WI38 (cell line): ENCODE measurements at regions not wholly inside any gene's neighbourhood (a gene's known extent, or its start where the extent isn't known, plus 50 kb on each side); places are given as distances from the start of the nearest gene placed in this dataset.

Experiments
- H3K4me3 ChIP-seq: 2 replicates; pipeline ENCODE4 v1.5.1; 2011; ENCODE audit warnings: low read depth, mild to moderate bottlenecking, control low read depth, low read length
- TF ChIP-seq, protein P1 (sequence below): IDR thresholded peaks from 2 replicates; pipeline ENCODE4 v1.5.1; 2012; ENCODE audit warnings: low read depth, mild to moderate bottlenecking, control low read depth, low read length

DNA sequence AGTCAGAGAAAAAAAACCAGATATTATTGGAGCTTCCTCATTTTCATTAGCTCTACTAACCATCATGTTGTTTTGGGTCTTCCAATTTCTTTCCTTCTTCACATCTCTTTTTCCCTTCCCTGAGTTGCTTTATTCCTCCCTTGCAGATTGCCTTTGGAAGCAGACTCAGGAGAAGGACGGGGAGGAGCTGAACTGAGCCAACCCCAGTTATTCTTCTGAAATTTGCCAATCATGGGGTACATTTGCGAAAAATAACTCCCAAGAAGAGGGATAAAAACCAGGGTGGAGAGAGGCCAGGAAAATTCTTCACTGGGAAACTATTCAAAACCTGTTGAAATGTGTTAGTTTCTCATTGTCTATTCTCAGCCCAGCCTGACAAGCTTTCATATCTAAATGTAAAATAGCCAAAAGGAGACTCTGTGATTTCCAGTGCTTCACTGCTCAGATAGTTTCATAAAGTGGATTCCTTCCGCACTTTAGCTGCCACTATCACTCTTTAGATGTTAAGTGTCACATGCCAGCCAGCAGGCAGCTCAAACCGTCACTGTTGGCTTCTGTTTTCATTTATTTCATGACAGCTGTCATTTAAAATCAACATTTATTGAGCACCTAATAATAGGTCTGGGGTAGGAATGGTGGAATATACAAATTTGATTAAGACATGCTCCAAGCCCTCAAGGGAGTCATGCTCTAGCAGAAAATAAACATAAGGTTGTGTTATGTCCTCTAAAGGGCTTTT is 204.5 kb downstream of the SREK1 start:
- TF ChIP-seq, protein P1, sequence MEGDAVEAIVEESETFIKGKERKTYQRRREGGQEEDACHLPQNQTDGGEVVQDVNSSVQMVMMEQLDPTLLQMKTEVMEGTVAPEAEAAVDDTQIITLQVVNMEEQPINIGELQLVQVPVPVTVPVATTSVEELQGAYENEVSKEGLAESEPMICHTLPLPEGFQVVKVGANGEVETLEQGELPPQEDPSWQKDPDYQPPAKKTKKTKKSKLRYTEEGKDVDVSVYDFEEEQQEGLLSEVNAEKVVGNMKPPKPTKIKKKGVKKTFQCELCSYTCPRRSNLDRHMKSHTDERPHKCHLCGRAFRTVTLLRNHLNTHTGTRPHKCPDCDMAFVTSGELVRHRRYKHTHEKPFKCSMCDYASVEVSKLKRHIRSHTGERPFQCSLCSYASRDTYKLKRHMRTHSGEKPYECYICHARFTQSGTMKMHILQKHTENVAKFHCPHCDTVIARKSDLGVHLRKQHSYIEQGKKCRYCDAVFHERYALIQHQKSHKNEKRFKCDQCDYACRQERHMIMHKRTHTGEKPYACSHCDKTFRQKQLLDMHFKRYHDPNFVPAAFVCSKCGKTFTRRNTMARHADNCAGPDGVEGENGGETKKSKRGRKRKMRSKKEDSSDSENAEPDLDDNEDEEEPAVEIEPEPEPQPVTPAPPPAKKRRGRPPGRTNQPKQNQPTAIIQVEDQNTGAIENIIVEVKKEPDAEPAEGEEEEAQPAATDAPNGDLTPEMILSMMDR = no peak
- no peak overlapping the region for H3K4me3 ChIP-seq

DNA sequence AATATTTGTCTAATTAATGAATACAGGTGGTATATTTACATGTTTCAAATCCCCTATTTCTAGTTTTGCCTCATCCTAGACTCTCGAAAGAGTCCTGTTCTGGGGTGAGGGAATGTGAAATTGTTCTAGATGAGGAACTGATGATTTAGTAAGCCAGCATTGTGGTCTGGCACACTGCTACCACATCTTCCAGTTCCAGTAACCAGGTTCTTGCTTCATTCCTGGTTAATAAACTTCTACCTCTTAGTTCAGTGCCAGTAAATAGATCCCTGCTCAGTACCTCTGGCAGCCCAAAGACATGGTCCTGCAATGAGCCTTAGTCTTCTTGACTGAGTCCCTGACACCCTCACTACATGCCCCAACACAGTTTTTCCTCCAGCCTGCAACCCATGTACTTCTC is 207.7 kb downstream of the SREK1 start:
- TF ChIP-seq, protein P1 = no peak
- no peak overlapping the region for H3K4me3 ChIP-seq

GRCh38 chr5:66353186-66353585 is 209.1 kb downstream of the SREK1 start:
- TF ChIP-seq, protein P1 = no peak
- no peak overlapping the region for H3K4me3 ChIP-seq

DNA sequence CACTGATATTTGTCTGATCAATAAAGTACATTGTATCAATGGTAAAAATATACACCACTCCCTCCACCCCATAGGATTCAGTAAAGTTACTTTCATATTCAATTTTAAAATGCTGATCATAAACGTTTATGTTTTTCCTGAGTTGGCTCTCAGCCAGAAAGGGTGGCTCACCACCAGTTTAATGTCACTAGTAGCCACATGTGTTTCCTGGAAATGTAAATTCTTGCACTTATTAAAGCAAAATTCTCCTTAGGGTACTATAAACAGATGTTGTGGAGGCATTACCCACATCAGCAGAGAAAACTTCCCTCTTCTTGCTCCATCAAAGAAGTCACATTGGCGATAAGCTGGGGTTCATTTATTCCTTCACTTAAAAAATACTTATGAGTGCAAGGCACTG is 210.3 kb downstream of the SREK1 start:
- TF ChIP-seq, protein P1 = no peak
- no peak overlapping the region for H3K4me3 ChIP-seq

GRCh38 chr5:66356011-66356565 is 212.0 kb downstream of the SREK1 start:
- TF ChIP-seq, protein P1 = no peak
- H3K4me3 ChIP-seq = no peak overlapping the region

DNA sequence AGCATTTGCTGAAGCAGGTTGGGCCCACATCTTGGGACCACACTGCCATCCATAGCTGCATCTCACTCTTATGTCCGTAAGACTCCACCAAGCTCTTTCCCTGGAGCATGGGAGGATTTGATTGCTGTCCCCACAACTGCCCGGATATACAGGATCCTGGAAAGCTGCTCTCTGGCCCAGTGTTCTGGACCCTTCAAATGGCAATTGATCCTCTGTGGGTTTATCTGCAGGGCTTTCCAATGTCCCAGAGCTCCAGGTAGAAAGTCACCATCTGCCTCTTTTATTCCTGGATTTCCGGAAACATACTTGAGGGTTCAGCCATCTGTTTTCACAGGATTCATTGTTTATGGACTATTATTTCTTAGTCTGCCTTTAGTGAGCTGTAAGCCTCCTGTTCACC is 214.6 kb downstream of the SREK1 start:
- TF ChIP-seq, protein P1 = no peak
- H3K4me3 ChIP-seq = no peak overlapping the region

- H3K4me3 ChIP-seq = no peak overlapping the region
- TF ChIP-seq, protein P1 = no peak
Observed at GRCh38 chr5:66361070-66361469, 217.0 kb downstream of the SREK1 start.
